WTC11 (cell line): ENCODE measurements at regions not wholly inside any gene's neighbourhood (a gene's known extent, or its start where the extent isn't known, plus 50 kb on each side); places are given as distances from the start of the nearest gene placed in this dataset.

ENCODE experiments used
- CTCF ChIP-seq: fragments of 200-600 bp; IDR thresholded peaks from 2 replicates; pipeline ENCODE4 v1.8.0; 2022; ENCODE audit warnings: antibody characterized with exemption
- PRRX2 ChIP-seq: fragments of 250-450 bp; sonication (Bioruptor Pico); IDR thresholded peaks from 2 replicates; pipeline ENCODE4 v1.8.0; 2021; ENCODE audit warnings: mild to moderate bottlenecking
- USF1 ChIP-seq: sonication (generic); formaldehyde crosslinking; IDR thresholded peaks from 2 replicates; pipeline ENCODE4 v1.8.0; 2022; ENCODE audit warnings: mild to moderate bottlenecking, missing genetic modification reagents
- ZNF121 ChIP-seq: sonication (generic); formaldehyde crosslinking; IDR thresholded peaks from 2 replicates; pipeline ENCODE4 v1.8.0; 2023; ENCODE audit warnings: missing genetic modification reagents
- ZNF138 ChIP-seq: sonication (generic); formaldehyde crosslinking; conservative IDR thresholded peaks from 2 replicates; pipeline ENCODE4 v1.8.1; 2022; ENCODE audit warnings: mild to moderate bottlenecking, moderate library complexity, missing genetic modification reagents
- ZNF671 ChIP-seq: fragments of 250-450 bp; sonication (Bioruptor Pico); IDR thresholded peaks from 2 replicates; pipeline ENCODE4 v1.8.0; 2021; ENCODE audit warnings: mild to moderate bottlenecking

DNA sequence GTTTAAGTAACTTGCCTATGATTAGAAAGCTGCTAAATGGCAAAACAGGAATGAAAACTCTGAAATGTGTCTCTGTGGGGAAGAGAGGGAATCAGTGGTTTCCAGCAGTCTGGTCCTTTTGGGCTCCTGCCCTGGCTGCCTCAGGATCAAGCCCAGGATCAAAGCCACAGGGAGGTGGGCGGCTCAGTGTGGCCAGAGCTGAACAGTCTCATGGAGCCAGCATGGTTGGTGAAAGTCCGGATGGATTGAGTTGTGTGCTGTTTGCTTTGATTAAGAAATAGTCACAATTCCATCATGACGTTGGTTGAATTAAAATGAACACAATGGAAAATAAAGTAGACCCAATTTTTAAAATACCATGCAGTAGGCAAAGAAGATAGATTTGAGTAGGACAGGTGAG lies 344.2 kb downstream of the LPIN1 start:
- TF ChIP-seq CTCF (no peak), ZNF671 (no peak), ZNF138 (no peak), ZNF121 (CRISPR knock-in tag) (no peak), USF1 (CRISPR knock-in tag) (no peak), PRRX2 (no peak)
